ENCODE measurements at regions not wholly inside any gene's neighbourhood (a gene's known extent, or its start where the extent isn't known, plus 50 kb on each side); places are given as distances from the start of the nearest gene placed in this dataset.

GRCh38 chr3:144265542-144266100, 294.0 kb downstream of the DIPK2A start:
- no peak for DNase-seq (ENCODE audit: low spot score in 2 of 2)
- TF ChIP-seq POLR2A (IDR thresholded peaks at IDR 0.05) = no peak
- no peak for TF ChIP-seq CTCF (IDR thresholded peaks at IDR 0.05)
- 9 to 21% methylated on average over 3 of the region's 3 CpGs for WGBS, 2 donors
- intact Hi-C loops (cut with DNase I; ENCODE audit: low total_unique reads) = no loop called here
- H3K4me3 ChIP-seq (ENCODE audit: low read depth, poor library complexity, severe bottlenecking) = no peak overlapping the region

GRCh38 chr3:144270100-144270499, 298.5 kb downstream of the DIPK2A start:
- intact Hi-C loops (cut with DNase I; ENCODE audit: low total_unique reads) = no loop called here
- no peak overlapping the region for H3K4me3 ChIP-seq (ENCODE audit: low read depth, poor library complexity, severe bottlenecking)
- DNase-seq (ENCODE audit: low spot score in 2 of 2) = peak in 1 of 2 donors; percentile 33
- 73 to 80% methylated on average over 3 of the region's 3 CpGs for WGBS, 2 donors
- TF ChIP-seq POLR2A (IDR thresholded peaks at IDR 0.05) (no peak), CTCF (IDR thresholded peaks at IDR 0.05) (no peak)

GRCh38 chr3:144272680-144273079, 301.1 kb downstream of the DIPK2A start:
- DNase-seq (ENCODE audit: low spot score in 2 of 2) = no peak
- TF ChIP-seq CTCF (IDR thresholded peaks at IDR 0.05) (no peak), POLR2A (IDR thresholded peaks at IDR 0.05) (no peak)
- H3K4me3 ChIP-seq (ENCODE audit: low read depth, poor library complexity, severe bottlenecking) = no peak overlapping the region
- intact Hi-C loops (cut with DNase I; ENCODE audit: low total_unique reads) = no loop called here
- WGBS, 2 donors = 77 to 78% methylated on average over 4 of the region's 4 CpGs

- TF ChIP-seq CTCF (IDR thresholded peaks at IDR 0.05) = no peak
- TF ChIP-seq POLR2A (IDR thresholded peaks at IDR 0.05) = no peak
- H3K4me3 ChIP-seq (ENCODE audit: low read depth, poor library complexity, severe bottlenecking) = no peak overlapping the region
- DNase-seq (ENCODE audit: low spot score in 2 of 2) = no peak
- 75 to 85% methylated on average over 2 of the region's 2 CpGs for WGBS, 2 donors
- intact Hi-C loops (cut with DNase I; ENCODE audit: low total_unique reads) = no loop called here
Measured at GRCh38 chr3:144273601-144274000, 302.0 kb downstream of the DIPK2A start.

- TF ChIP-seq POLR2A (IDR thresholded peaks at IDR 0.05) = no peak
- TF ChIP-seq CTCF (IDR thresholded peaks at IDR 0.05) = no peak
- H3K4me3 ChIP-seq (ENCODE audit: low read depth, poor library complexity, severe bottlenecking) = no peak overlapping the region
- no peak for DNase-seq (ENCODE audit: low spot score in 2 of 2)
- intact Hi-C loops (cut with DNase I; ENCODE audit: low total_unique reads) = no loop called here
Measured at GRCh38 chr3:144275005-144275404, 303.4 kb downstream of the DIPK2A start.

- DNase-seq (ENCODE audit: low spot score in 2 of 2) = no peak
- TF ChIP-seq POLR2A (IDR thresholded peaks at IDR 0.05) (no peak), CTCF (IDR thresholded peaks at IDR 0.05) (no peak)
- intact Hi-C loops (cut with DNase I; ENCODE audit: low total_unique reads) = no loop called here
- WGBS, 2 donors = 86 to 94% methylated on average over 2 of the region's 2 CpGs
- no peak overlapping the region for H3K4me3 ChIP-seq (ENCODE audit: low read depth, poor library complexity, severe bottlenecking)
Measured at GRCh38 chr3:144282313-144282712, 310.7 kb downstream of the DIPK2A start.

Data from lower leg skin (tissue), 4 donors.